ENCODE measurements at regions not wholly inside any gene's neighbourhood (a gene's known extent, or its start where the extent isn't known, plus 50 kb on each side); places are given as distances from the start of the nearest gene placed in this dataset.
A peak's percentile ranks its signal among the peaks of the same experiment; 100 is the strongest.

DNA sequence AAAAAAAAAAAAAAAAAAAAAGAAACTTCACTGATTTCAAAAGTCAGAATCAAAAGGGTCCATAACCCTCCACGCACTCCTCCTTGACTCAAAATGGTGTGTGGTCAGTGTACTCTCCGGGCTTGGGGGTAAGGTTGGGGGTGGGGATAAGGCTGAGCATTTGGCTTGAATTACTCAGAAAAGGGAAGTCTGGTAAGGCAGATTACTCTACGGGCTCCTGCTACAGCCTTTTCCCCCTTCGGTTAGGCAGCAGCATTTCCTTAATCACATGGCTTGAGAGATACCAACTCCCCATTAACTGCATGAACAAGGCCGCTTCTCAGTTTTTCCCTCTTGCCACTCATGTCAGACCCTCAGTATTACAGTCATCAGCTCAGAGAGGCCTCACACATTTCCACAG lies 135.4 kb upstream of the DUSP21 start:
- no peaks in the 10 kb centered on the region for H3K27me3 ChIP-seq (ENCODE audit: control insufficient read depth in 1 of 2, insufficient read depth in 2 of 2, low read length in 1 of 2)
- ATAC-seq (ENCODE audit: low FRiP score) (no peak), DNase-seq (no peak)
- intact Hi-C loops (cut with DNase I) = no loop called here
- WGBS, 2 donors = 85 to 89% methylated on average over 5 of the region's 5 CpGs
- H3K27ac ChIP-seq (ENCODE audit: low read depth in 1 of 2, low read length in 2 of 2) = no peak overlapping the region
- no peaks in the 10 kb centered on the region for H3K36me3 ChIP-seq (ENCODE audit: control insufficient read depth in 1 of 2, insufficient read depth in 2 of 2, low read length in 1 of 2)
- H3K9me3 ChIP-seq (ENCODE audit: control insufficient read depth, low read length) = no peaks in the 10 kb centered on the region
- H3K4me3 ChIP-seq (ENCODE audit: low read length in 2 of 2) = no peak overlapping the region
- H3K4me1 ChIP-seq (ENCODE audit: control insufficient read depth in 1 of 2, insufficient read depth in 2 of 2, low read length in 2 of 2) = no peaks in the 10 kb centered on the region

GRCh38 chrX:44705817-44706551 lies 137.8 kb upstream of the DUSP21 start:
- H3K27ac ChIP-seq (ENCODE audit: low read depth in 1 of 2, low read length in 2 of 2) = no peak overlapping the region
- no peak overlapping the region for H3K4me3 ChIP-seq (ENCODE audit: low read length in 2 of 2)
- no peaks in the 10 kb centered on the region for H3K4me1 ChIP-seq (ENCODE audit: control insufficient read depth in 1 of 2, insufficient read depth in 2 of 2, low read length in 2 of 2)
- ATAC-seq (ENCODE audit: low FRiP score) (no peak), DNase-seq (no peak)
- 59 to 60% methylated on average over 8 of the region's 8 CpGs for WGBS, 2 donors
- H3K27me3 ChIP-seq (ENCODE audit: control insufficient read depth in 1 of 2, insufficient read depth in 2 of 2, low read length in 1 of 2) = no peaks in the 10 kb centered on the region
- intact Hi-C loops (cut with DNase I) = no loop called here
- H3K36me3 ChIP-seq (ENCODE audit: control insufficient read depth in 1 of 2, insufficient read depth in 2 of 2, low read length in 1 of 2) = no peaks in the 10 kb centered on the region
- H3K9me3 ChIP-seq (ENCODE audit: control insufficient read depth, low read length) = no peaks in the 10 kb centered on the region

DNA sequence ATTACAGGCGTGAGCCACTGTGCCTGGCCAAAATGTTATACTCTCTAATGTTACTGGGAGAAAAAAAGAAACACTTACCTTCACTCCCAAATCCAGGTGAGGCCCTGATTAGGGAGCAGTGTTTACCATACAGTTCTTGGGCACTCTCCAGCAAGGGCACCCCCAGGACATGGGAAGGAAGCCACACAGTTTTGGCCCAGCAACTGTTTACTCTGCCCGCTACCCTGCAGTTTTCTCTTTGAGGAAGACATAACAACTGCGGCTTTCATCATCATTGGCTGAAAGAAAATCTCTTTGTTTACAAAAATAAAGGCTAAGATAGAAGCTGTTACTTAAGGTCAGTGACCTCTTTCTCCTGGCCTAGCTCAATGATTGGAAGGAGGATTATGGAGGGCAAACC lies 145.5 kb upstream of the DUSP21 start:
- no peak overlapping the region for H3K27ac ChIP-seq (ENCODE audit: low read depth in 1 of 2, low read length in 2 of 2)
- H3K27me3 ChIP-seq (ENCODE audit: control insufficient read depth in 1 of 2, insufficient read depth in 2 of 2, low read length in 1 of 2) = no peaks in the 10 kb centered on the region
- no peaks in the 10 kb centered on the region for H3K9me3 ChIP-seq (ENCODE audit: control insufficient read depth, low read length)
- intact Hi-C loops (cut with DNase I) = no loop called here
- H3K4me3 ChIP-seq (ENCODE audit: low read length in 2 of 2) = no peak overlapping the region
- H3K4me1 ChIP-seq (ENCODE audit: control insufficient read depth in 1 of 2, insufficient read depth in 2 of 2, low read length in 2 of 2) = no peaks in the 10 kb centered on the region
- 90 to 95% methylated on average over 3 of the region's 3 CpGs for WGBS, 2 donors
- no peak for ATAC-seq (ENCODE audit: low FRiP score)
- no peak for DNase-seq
- H3K36me3 ChIP-seq (ENCODE audit: control insufficient read depth in 1 of 2, insufficient read depth in 2 of 2, low read length in 1 of 2) = no peaks in the 10 kb centered on the region

DNA sequence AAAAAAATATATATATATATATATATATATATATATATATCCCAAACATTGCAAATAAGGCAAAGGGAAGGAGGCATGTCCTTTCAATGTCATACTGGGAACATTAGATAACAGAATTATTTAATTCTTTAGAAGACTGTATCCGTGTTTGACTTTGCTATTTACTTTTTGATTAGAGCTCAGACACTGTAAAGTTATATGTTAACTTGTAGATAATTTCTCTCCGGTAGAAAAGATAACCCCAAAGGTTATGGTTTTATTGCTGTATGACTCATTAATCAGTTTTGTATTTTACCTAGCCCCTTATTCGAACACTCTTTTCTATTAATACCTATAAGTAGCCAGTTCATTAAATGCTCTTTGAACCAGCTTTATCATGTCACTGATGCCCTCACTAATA lies 150.6 kb upstream of the DUSP21 start:
- Histone ChIP-seq H3K27me3 (ENCODE audit: control insufficient read depth in 1 of 2, insufficient read depth in 2 of 2, low read length in 1 of 2) (no peaks in the 10 kb centered on the region), H3K27ac (ENCODE audit: low read depth in 1 of 2, low read length in 2 of 2) (no peak overlapping the region), H3K4me3 (ENCODE audit: low read length in 2 of 2) (no peak overlapping the region), H3K36me3 (ENCODE audit: control insufficient read depth in 1 of 2, insufficient read depth in 2 of 2, low read length in 1 of 2) (no peaks in the 10 kb centered on the region), H3K9me3 (ENCODE audit: control insufficient read depth, low read length) (no peaks in the 10 kb centered on the region), H3K4me1 (ENCODE audit: control insufficient read depth in 1 of 2, insufficient read depth in 2 of 2, low read length in 2 of 2) (no peaks in the 10 kb centered on the region)
- intact Hi-C loops (cut with DNase I) = no loop called here
- DNase-seq = no peak
- WGBS, 2 donors = 47 to 59% methylated on average over 3 of the region's 3 CpGs
- ATAC-seq (ENCODE audit: low FRiP score) = no peak

DNA sequence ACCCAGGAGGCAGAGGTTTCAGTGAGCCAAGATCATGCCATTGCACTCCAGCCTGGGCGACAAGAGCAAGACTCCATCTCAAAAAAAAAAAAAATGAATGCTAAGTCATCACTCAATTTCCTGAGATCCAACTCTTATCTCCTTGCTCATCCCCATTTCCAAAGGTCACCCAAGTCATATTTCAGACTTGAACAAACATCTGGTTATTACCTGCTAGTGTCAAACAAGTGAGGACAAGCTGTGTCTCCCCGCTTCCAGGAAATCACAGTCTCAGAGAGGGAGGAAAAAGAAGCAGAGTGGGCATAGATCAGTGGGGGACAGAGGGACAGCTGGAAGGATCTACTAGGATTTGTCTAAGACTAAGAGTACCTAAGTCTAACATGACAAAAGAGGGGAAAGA lies 147.5 kb upstream of the FUNDC1 start:
- Histone ChIP-seq H3K4me1 (ENCODE audit: control insufficient read depth in 1 of 2, insufficient read depth in 2 of 2, low read length in 2 of 2) (no peaks in the 10 kb centered on the region), H3K9me3 (ENCODE audit: control insufficient read depth, low read length) (no peaks in the 10 kb centered on the region), H3K27me3 (ENCODE audit: control insufficient read depth in 1 of 2, insufficient read depth in 2 of 2, low read length in 1 of 2) (no peaks in the 10 kb centered on the region), H3K4me3 (ENCODE audit: low read length in 2 of 2) (no peak overlapping the region), H3K36me3 (ENCODE audit: control insufficient read depth in 1 of 2, insufficient read depth in 2 of 2, low read length in 1 of 2) (no peaks in the 10 kb centered on the region), H3K27ac (ENCODE audit: low read depth in 1 of 2, low read length in 2 of 2) (no peak overlapping the region)
- WGBS, 2 donors = 94 to 98% methylated on average over 2 of the region's 2 CpGs
- no peak for ATAC-seq (ENCODE audit: low FRiP score)
- no peak for DNase-seq
- intact Hi-C loops (cut with DNase I) = no loop called here

GRCh38 chrX:44675362-44676024 lies 132.8 kb upstream of the FUNDC1 start:
- DNase-seq (peak in 1 of 2 donors; percentile 60), ATAC-seq (ENCODE audit: low FRiP score) (no peak)
- H3K9me3 ChIP-seq (ENCODE audit: control insufficient read depth, low read length) = no peaks in the 10 kb centered on the region
- no peaks in the 10 kb centered on the region for H3K27me3 ChIP-seq (ENCODE audit: control insufficient read depth in 1 of 2, insufficient read depth in 2 of 2, low read length in 1 of 2)
- no peaks in the 10 kb centered on the region for H3K4me1 ChIP-seq (ENCODE audit: control insufficient read depth in 1 of 2, insufficient read depth in 2 of 2, low read length in 2 of 2)
- no peak overlapping the region for H3K27ac ChIP-seq (ENCODE audit: low read depth in 1 of 2, low read length in 2 of 2)
- H3K36me3 ChIP-seq (ENCODE audit: control insufficient read depth in 1 of 2, insufficient read depth in 2 of 2, low read length in 1 of 2) = no peaks in the 10 kb centered on the region
- H3K4me3 ChIP-seq (ENCODE audit: low read length in 2 of 2) = no peak overlapping the region
- 41 to 60% methylated on average over 10 of the region's 10 CpGs for WGBS, 2 donors
- intact Hi-C loops (cut with DNase I) = no loop called here

DNA sequence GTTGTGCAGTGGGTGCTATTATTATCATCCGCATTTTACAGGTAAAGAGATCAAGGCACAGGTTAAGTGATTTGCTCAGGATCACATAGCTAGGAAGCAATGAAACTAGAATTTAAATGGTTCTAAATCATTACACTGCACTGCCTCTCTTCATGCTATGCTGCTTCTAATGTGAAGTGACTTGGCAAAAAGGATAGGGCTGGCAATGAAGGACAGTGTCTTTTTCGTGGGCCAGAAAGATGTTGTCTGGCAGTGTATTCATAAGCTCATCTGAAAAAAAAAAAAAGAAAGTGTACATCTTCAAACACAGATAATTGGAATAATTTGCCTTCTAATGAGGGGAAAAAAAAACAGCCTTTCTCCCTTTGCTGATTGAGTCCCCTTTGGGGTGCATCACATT lies 132.2 kb upstream of the FUNDC1 start:
- no peaks in the 10 kb centered on the region for H3K9me3 ChIP-seq (ENCODE audit: control insufficient read depth, low read length)
- H3K4me3 ChIP-seq (ENCODE audit: low read length in 2 of 2) = no peak overlapping the region
- no peaks in the 10 kb centered on the region for H3K36me3 ChIP-seq (ENCODE audit: control insufficient read depth in 1 of 2, insufficient read depth in 2 of 2, low read length in 1 of 2)
- 50 to 55% methylated on average over 2 of the region's 2 CpGs for WGBS, 2 donors
- ATAC-seq (ENCODE audit: low FRiP score) = no peak
- DNase-seq = no peak
- intact Hi-C loops (cut with DNase I) = no loop called here
- no peaks in the 10 kb centered on the region for H3K27me3 ChIP-seq (ENCODE audit: control insufficient read depth in 1 of 2, insufficient read depth in 2 of 2, low read length in 1 of 2)
- no peaks in the 10 kb centered on the region for H3K4me1 ChIP-seq (ENCODE audit: control insufficient read depth in 1 of 2, insufficient read depth in 2 of 2, low read length in 2 of 2)
- no peak overlapping the region for H3K27ac ChIP-seq (ENCODE audit: low read depth in 1 of 2, low read length in 2 of 2)

DNA sequence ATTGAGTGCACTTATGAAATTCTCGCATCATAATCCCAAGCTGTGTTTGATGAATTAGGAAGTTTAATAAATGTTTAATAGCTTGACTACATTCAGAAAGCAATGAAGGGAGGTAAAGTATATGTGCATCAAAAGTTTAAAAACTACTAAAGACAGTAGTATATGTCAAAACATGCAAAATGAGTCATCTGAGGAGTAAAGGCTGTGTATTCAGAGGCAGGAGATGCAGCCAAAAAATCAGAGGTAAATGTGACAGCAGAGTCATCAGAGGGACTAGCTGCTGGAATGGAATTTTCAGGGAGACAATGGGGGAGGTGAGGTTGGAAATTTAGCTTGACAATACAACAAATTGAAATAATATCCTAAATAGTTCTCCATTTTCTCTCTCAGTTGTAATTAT lies 127.0 kb upstream of the FUNDC1 start:
- DNase-seq = no peak
- H3K36me3 ChIP-seq (ENCODE audit: control insufficient read depth in 1 of 2, insufficient read depth in 2 of 2, low read length in 1 of 2) = no peaks in the 10 kb centered on the region
- no peaks in the 10 kb centered on the region for H3K27me3 ChIP-seq (ENCODE audit: control insufficient read depth in 1 of 2, insufficient read depth in 2 of 2, low read length in 1 of 2)
- no peak overlapping the region for H3K27ac ChIP-seq (ENCODE audit: low read depth in 1 of 2, low read length in 2 of 2)
- H3K4me1 ChIP-seq (ENCODE audit: control insufficient read depth in 1 of 2, insufficient read depth in 2 of 2, low read length in 2 of 2) = no peaks in the 10 kb centered on the region
- intact Hi-C loops (cut with DNase I) = no loop called here
- no peaks in the 10 kb centered on the region for H3K9me3 ChIP-seq (ENCODE audit: control insufficient read depth, low read length)
- WGBS, 2 donors = 81 to 85% methylated on average over 1 of the region's 1 CpG
- H3K4me3 ChIP-seq (ENCODE audit: low read length in 2 of 2) = no peak overlapping the region
- no peak for ATAC-seq (ENCODE audit: low FRiP score)

DNA sequence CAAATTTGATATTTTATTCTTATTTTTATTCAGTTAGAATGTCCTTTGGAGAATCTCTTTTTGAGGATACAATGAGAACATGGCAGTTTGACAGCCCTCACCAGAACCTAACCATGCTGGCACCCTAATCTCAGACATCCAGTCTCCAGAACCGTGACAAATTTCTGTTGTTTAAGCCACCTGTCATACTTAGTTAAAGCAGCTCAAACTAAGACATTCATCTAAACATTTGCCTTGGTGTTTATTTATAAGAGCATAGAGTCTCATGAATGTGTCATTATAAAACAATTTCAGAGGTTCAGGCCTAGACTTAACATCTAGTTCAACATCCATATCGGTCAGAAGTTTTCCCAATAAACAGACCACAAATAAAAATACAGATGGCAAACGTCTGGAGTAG lies 125.1 kb upstream of the FUNDC1 start:
- WGBS, 2 donors = 31 to 33% methylated on average over 3 of the region's 3 CpGs
- intact Hi-C loops (cut with DNase I) = no loop called here
- ATAC-seq (ENCODE audit: low FRiP score) (no peak), DNase-seq (no peak)
- no peak overlapping the region for H3K4me3 ChIP-seq (ENCODE audit: low read length in 2 of 2)
- no peaks in the 10 kb centered on the region for H3K4me1 ChIP-seq (ENCODE audit: control insufficient read depth in 1 of 2, insufficient read depth in 2 of 2, low read length in 2 of 2)
- H3K27me3 ChIP-seq (ENCODE audit: control insufficient read depth in 1 of 2, insufficient read depth in 2 of 2, low read length in 1 of 2) = no peaks in the 10 kb centered on the region
- no peak overlapping the region for H3K27ac ChIP-seq (ENCODE audit: low read depth in 1 of 2, low read length in 2 of 2)
- no peaks in the 10 kb centered on the region for H3K36me3 ChIP-seq (ENCODE audit: control insufficient read depth in 1 of 2, insufficient read depth in 2 of 2, low read length in 1 of 2)
- H3K9me3 ChIP-seq (ENCODE audit: control insufficient read depth, low read length) = no peaks in the 10 kb centered on the region
